Liver (tissue), 8 donors: ENCODE measurements at regions not wholly inside any gene's neighbourhood (a gene's known extent, or its start where the extent isn't known, plus 50 kb on each side); places are given as distances from the start of the nearest gene placed in this dataset.
A peak's percentile ranks its signal among the peaks of the same experiment; 100 is the strongest.

ENCODE experiments used
- DNase-seq: peaks from one replicate; pipeline ENCODE4 v3.0.0-alpha.2; 2017; ENCODE audit warnings: low spot score
- H3K27ac ChIP-seq, 2 donors: one replicate each; pipeline ENCODE4 v1.7.0; 2013; ENCODE audit warnings: inconsistent platforms in 2 of 2, low read length in 2 of 2, control low read depth in 1 of 2, low read depth in 1 of 2, mild to moderate bottlenecking in 1 of 2
- H3K27me3 ChIP-seq, 4 donors: one replicate each; pipeline versions ENCODE4 v1.6.1 to v1.7.0; 2013; ENCODE audit warnings: low read length in 3 of 4, inconsistent platforms in 1 of 4, mild to moderate bottlenecking in 1 of 4, moderate library complexity in 1 of 4; ENCODE audit not compliant: control insufficient read depth in 4 of 4, insufficient read depth in 4 of 4
- H3K36me3 ChIP-seq, 4 donors: one replicate each; pipeline versions ENCODE4 v1.6.1 to v1.7.0; 2013; ENCODE audit warnings: low read length in 3 of 4, mild to moderate bottlenecking in 3 of 4, low read depth in 1 of 4, moderate library complexity in 1 of 4; ENCODE audit not compliant: control insufficient read depth in 4 of 4, insufficient read depth in 3 of 4
- H3K4me1 ChIP-seq, 4 donors: one replicate each; pipeline versions ENCODE4 v1.6.1 to v1.7.0; 2013; ENCODE audit warnings: low read length in 3 of 4, mild to moderate bottlenecking in 3 of 4, moderate library complexity in 1 of 4; ENCODE audit not compliant: control insufficient read depth in 4 of 4, insufficient read depth in 4 of 4
- H3K4me3 ChIP-seq, 3 donors: one replicate each; pipeline versions ENCODE4 v1.6.1 to v1.7.0; 2013; ENCODE audit warnings: low read length in 3 of 3, control low read depth in 1 of 3, low read depth in 1 of 3, mild to moderate bottlenecking in 1 of 3
- H3K9ac ChIP-seq, 2 donors: one replicate each; pipeline ENCODE4 v1.7.0; 2013; ENCODE audit warnings: low read length in 2 of 2, mild to moderate bottlenecking in 2 of 2, moderate library complexity in 2 of 2, control low read depth in 1 of 2, low read depth in 1 of 2
- H3K9me3 ChIP-seq, 4 donors: one replicate each; pipeline versions ENCODE4 v1.6.1 to v1.7.0; 2013; ENCODE audit warnings: low read length in 3 of 4; ENCODE audit not compliant: control insufficient read depth in 4 of 4
- CTCF ChIP-seq: fragments of 150-350 bp; IDR thresholded peaks from 2 replicates; pipeline ENCODE4 v1.5.1; 2017; ENCODE audit warnings: improper control_type of control experiment, low read depth, low read length; ENCODE audit not compliant: missing input control
- EGR1 ChIP-seq, 2 donors: IDR thresholded peaks; 2 replicates each; pipeline ENCODE4 v1.6.1; 2016 to 2018; ENCODE audit warnings: antibody characterized with exemption in 2 of 2, low read depth in 2 of 2
- FOXA2 ChIP-seq: IDR thresholded peaks from 2 replicates; pipeline ENCODE4 v1.6.1; 2016; ENCODE audit warnings: antibody characterized with exemption
- HNF4A ChIP-seq, 2 donors: conservative IDR thresholded peaks; 2 replicates each; pipeline ENCODE4 v1.6.1; 2016; ENCODE audit warnings: antibody characterized with exemption in 2 of 2, mild to moderate bottlenecking in 2 of 2
- HNF4G ChIP-seq: IDR thresholded peaks from 2 replicates; pipeline ENCODE4 v1.6.1; 2016; ENCODE audit warnings: antibody characterized with exemption
- JUND ChIP-seq, 2 donors: IDR thresholded peaks; 2 replicates each; pipeline ENCODE4 v1.6.1; 2016; ENCODE audit warnings: antibody characterized with exemption in 2 of 2
- MAX ChIP-seq: IDR thresholded peaks from 2 replicates; pipeline ENCODE4 v1.6.1; 2016; ENCODE audit warnings: antibody characterized with exemption
- NR2F2 ChIP-seq: IDR thresholded peaks from 2 replicates; pipeline ENCODE4 v1.6.1; 2016; ENCODE audit warnings: antibody characterized with exemption
- RAD21 ChIP-seq, 2 donors: IDR thresholded peaks; 2 replicates each; pipeline ENCODE4 v1.6.1; 2016; ENCODE audit warnings: antibody characterized with exemption in 2 of 2, mild to moderate bottlenecking in 2 of 2
- RXRA ChIP-seq, 2 donors: IDR thresholded peaks; 2 replicates each; pipeline ENCODE4 v1.6.1; 2017 to 2018; ENCODE audit warnings: antibody characterized with exemption in 2 of 2, mild to moderate bottlenecking in 1 of 2
- SP1 ChIP-seq: IDR thresholded peaks from 2 replicates; pipeline ENCODE4 v1.6.1; 2018; ENCODE audit warnings: antibody characterized with exemption, mild to moderate bottlenecking
- TAF1 ChIP-seq: conservative IDR thresholded peaks from 2 replicates; pipeline ENCODE4 v1.6.1; 2016; ENCODE audit warnings: antibody characterized with exemption, mild to moderate bottlenecking
- YY1 ChIP-seq: IDR thresholded peaks from 2 replicates; pipeline ENCODE4 v1.6.1; 2016; ENCODE audit warnings: antibody characterized with exemption, mild to moderate bottlenecking
- ZBTB33 ChIP-seq: IDR thresholded peaks from 2 replicates; pipeline ENCODE4 v1.6.1; 2016; ENCODE audit warnings: antibody characterized with exemption
- WGBS: extraction: QIAGEN DNeasy Blood & Tissue Kit; methylation state at CpG from one replicate; pipeline ENCODE4 v1.1.7; 2013; 5-methylcytosine and 5-hydroxymethylcytosine counted together
- donor health status: healthy.
- donor health status: healthy.
- donor health status: healthy.
- donor health status: healthy.
- donor health status: healthy.

- TF ChIP-seq FOXA2 (no peak), YY1 (no peak), SP1 (no peak), RXRA (IDR thresholded peaks at IDR 0.05) (no peak), MAX (no peak), HNF4G (no peak), NR2F2 (no peak), EGR1 (IDR thresholded peaks at IDR 0.05; ENCODE audit: low read depth in 2 of 2) (no peak)
- Histone ChIP-seq H3K9me3 (peaks cover 0 to 2% (median 0%) of the 10 kb centered on the region in 4 donors), H3K27me3 (no peaks in the 10 kb centered on the region), H3K9ac (no peak overlapping the region), H3K36me3 (no peaks in the 10 kb centered on the region), H3K4me1 (no peaks in the 10 kb centered on the region), H3K27ac (no peak overlapping the region), H3K4me3 (no peak overlapping the region)
- DNase-seq = no peak
- 74% methylated on average over 14 of the region's 14 CpGs for WGBS
These were observed 57.5 kb upstream of the MSTN start for GRCh38 chr2:190119923-190120590.

- Histone ChIP-seq H3K9me3 (peaks cover 0 to 2% (median 0%) of the 10 kb centered on the region in 4 donors), H3K27ac (no peak overlapping the region), H3K36me3 (no peaks in the 10 kb centered on the region), H3K27me3 (no peaks in the 10 kb centered on the region), H3K9ac (no peak overlapping the region), H3K4me1 (no peaks in the 10 kb centered on the region), H3K4me3 (peak overlapping the region in 1 of 3 donors; percentile 26)
- 50% methylated on average over 14 of the region's 14 CpGs for WGBS
- DNase-seq = no peak
- no peak for TF ChIP-seq CTCF
- TF ChIP-seq MAX = peak; percentile 8
These were observed 56.7 kb upstream of the MSTN start for GRCh38 chr2:190119257-190119656.

GRCh38 chr2:190117305-190117704 lies 54.8 kb upstream of the MSTN start:
- H3K9me3 ChIP-seq = peaks cover 0 to 2% (median 0%) of the 10 kb centered on the region in 4 donors
- H3K4me1 ChIP-seq = no peaks in the 10 kb centered on the region
- no peak for TF ChIP-seq JUND (IDR thresholded peaks at IDR 0.05)
- no peak for TF ChIP-seq YY1
- TF ChIP-seq SP1 = no peak
- TF ChIP-seq ZBTB33 = no peak
- no peak for TF ChIP-seq FOXA2
- no peak for TF ChIP-seq HNF4G
- no peak for TF ChIP-seq NR2F2
- TF ChIP-seq RAD21 (IDR thresholded peaks at IDR 0.05) = no peak
- no peak for TF ChIP-seq TAF1
- TF ChIP-seq HNF4A (conservative IDR thresholded peaks at IDR 0.05) = no peak
- no peaks in the 10 kb centered on the region for H3K27me3 ChIP-seq
- 95% methylated on average over 1 of the region's 1 CpG for WGBS
- no peak overlapping the region for H3K27ac ChIP-seq
- no peak overlapping the region for H3K9ac ChIP-seq
- DNase-seq = no peak
- H3K36me3 ChIP-seq = no peaks in the 10 kb centered on the region
- no peak overlapping the region for H3K4me3 ChIP-seq
